Mesothelial cell of epicardium (in vitro differentiated cells): ENCODE measurements at regions not wholly inside any gene's neighbourhood (a gene's known extent, or its start where the extent isn't known, plus 50 kb on each side); places are given as distances from the start of the nearest gene placed in this dataset.

Source experiments
- DNase-seq, 2 experiments: peaks; one replicate each; pipeline ENCODE4 v3.0.0; 2021; ENCODE audit warnings: low spot score in 2 of 2; ENCODE audit not compliant: unreplicated experiment in 2 of 2
- H3K27ac Mint-ChIP-seq: 2 replicates; pipeline ENCODE4 v1.8.0; 2021; ENCODE audit warnings: mixed read lengths
- H3K27me3 Mint-ChIP-seq: 2 replicates; pipeline ENCODE4 v1.8.0; 2021; ENCODE audit warnings: low read depth, mixed read lengths
- H3K36me3 Mint-ChIP-seq: 2 replicates; pipeline ENCODE4 v1.8.0; 2021; ENCODE audit warnings: mixed read lengths
- H3K4me1 Mint-ChIP-seq: 2 replicates; pipeline ENCODE4 v1.8.0; 2021; ENCODE audit warnings: mixed read lengths
- H3K4me3 Mint-ChIP-seq: 2 replicates; pipeline ENCODE4 v1.8.0; 2021; ENCODE audit warnings: mild to moderate bottlenecking, moderate library complexity, mixed read lengths
- H3K9me3 Mint-ChIP-seq: 2 replicates; pipeline ENCODE4 v1.8.0; 2021; ENCODE audit warnings: mixed read lengths
- TF ChIP-seq, protein P1 (sequence below): fragments of 200-600 bp; sonication (generic); IDR thresholded peaks from one replicate; pipeline ENCODE4 v1.5.0; 2021; ENCODE audit warnings: antibody characterized with exemption; ENCODE audit not compliant: unreplicated experiment

DNA sequence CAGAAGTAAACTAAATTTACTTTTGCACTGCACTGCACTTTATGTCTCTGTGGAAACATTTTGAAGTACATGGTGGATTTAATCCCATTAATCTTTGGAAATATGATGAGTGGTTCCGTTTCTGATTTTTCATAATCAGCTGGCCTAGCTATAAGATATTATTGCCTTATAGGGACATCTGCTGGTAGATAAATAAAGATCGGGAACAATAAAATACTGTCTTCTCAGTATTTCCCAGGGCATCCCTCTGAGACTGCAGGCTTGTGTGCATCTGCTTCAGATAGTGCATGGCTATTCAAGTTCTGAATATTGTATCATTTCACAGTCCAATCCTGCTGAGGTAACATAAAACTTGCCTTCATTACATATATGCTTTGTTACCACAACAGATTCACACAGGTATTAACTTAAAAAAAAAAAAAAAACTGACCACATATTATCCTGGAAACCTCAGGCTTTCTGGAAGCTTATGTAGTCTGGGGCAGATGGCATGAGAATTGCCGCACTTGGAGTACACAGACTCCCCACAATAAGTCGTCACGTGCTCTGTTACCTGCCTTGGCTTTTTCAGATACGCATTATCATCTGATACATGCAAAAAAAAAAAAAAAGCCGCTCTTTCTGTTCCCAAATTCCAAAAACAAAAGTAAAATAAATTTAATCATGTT lies 330.8 kb upstream of the AGTR1 start:
- Mint-ChIP-seq H3K9me3 (no peaks in the 10 kb centered on the region), H3K36me3 (no peaks in the 10 kb centered on the region), H3K4me3 (no peak overlapping the region), H3K27me3 (peaks cover 3% of the 10 kb centered on the region), H3K4me1 (no peaks in the 10 kb centered on the region), H3K27ac (no peak overlapping the region)
- TF ChIP-seq, protein P1, sequence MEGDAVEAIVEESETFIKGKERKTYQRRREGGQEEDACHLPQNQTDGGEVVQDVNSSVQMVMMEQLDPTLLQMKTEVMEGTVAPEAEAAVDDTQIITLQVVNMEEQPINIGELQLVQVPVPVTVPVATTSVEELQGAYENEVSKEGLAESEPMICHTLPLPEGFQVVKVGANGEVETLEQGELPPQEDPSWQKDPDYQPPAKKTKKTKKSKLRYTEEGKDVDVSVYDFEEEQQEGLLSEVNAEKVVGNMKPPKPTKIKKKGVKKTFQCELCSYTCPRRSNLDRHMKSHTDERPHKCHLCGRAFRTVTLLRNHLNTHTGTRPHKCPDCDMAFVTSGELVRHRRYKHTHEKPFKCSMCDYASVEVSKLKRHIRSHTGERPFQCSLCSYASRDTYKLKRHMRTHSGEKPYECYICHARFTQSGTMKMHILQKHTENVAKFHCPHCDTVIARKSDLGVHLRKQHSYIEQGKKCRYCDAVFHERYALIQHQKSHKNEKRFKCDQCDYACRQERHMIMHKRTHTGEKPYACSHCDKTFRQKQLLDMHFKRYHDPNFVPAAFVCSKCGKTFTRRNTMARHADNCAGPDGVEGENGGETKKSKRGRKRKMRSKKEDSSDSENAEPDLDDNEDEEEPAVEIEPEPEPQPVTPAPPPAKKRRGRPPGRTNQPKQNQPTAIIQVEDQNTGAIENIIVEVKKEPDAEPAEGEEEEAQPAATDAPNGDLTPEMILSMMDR = no peak
- DNase-seq = no peak

DNA sequence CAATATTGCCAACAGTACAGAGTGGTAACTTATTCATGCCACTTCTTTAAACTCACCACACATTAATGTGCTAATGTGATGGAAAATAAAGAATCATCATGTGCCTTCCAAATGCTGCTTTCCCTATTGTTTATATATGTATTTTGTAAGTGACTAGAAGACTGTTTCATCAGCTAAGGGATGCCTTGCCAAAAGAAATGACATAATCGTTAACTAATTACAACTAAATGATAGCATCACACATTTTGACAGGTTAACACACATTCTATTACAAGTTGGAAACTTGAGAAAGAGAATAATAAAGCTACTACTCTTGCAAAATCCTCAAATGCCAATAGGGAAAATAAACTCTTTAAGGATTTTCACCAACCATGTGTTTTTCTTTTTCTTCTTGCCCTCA lies 329.9 kb upstream of the AGTR1 start:
- H3K4me1 Mint-ChIP-seq = no peaks in the 10 kb centered on the region
- no peaks in the 10 kb centered on the region for H3K9me3 Mint-ChIP-seq
- no peaks in the 10 kb centered on the region for H3K27me3 Mint-ChIP-seq
- H3K36me3 Mint-ChIP-seq = no peaks in the 10 kb centered on the region
- no peak overlapping the region for H3K27ac Mint-ChIP-seq
- DNase-seq = no peak
- no peak overlapping the region for H3K4me3 Mint-ChIP-seq
- TF ChIP-seq, protein P1 = no peak

DNA sequence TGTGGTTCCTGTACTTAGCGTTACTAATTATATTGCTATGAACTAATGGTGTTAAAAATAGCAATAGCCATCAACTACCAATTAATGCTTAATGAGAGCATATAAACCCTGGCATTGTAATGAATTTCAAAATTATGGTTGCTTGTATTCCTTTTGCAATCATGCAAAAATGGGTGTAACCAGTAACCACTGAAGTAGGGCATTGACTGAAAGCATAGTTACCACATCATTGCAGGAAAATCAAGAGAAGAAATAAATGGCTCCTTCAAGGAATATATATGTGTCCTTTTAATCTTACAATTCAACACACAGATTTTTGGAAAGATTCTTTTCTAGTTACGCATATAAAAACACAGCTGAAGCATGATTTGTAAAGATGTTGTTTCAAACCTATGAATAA lies 328.3 kb upstream of the AGTR1 start:
- H3K4me3 Mint-ChIP-seq = no peak overlapping the region

DNA sequence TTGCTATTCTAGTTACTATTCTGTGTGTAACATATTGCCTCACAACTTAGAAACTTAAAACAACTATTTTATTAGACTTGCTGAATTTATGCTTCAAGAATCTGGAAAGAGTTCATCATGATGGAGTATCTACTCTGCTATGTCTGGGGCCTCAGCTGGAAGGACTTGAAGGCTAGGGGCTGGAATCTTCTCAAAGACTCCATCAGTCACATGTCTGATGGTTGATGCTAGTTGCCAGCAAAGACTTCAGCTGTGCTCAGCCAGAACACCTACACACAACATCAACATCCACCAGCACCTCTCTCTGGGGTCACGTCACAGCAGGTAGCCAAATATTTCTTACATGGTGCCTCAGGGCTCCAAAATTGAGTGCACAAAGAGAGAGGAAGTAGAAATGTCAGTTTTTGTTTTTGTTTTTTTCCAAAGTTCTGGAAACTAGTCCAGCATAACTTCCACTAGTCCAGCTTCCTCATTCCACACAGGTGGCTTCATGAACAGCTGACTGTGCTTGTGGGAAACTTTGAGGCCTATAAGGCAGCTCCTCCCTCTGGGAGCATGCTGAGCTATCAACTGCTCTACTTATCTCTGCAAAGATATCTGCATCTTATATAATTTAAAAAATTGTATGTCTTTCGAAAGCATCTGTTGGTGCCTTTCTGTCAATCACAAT lies 325.4 kb upstream of the AGTR1 start:
- TF ChIP-seq, protein P1 = no peak
- Mint-ChIP-seq H3K4me1 (no peaks in the 10 kb centered on the region), H3K36me3 (no peaks in the 10 kb centered on the region), H3K27me3 (no peaks in the 10 kb centered on the region), H3K27ac (no peak overlapping the region), H3K9me3 (no peaks in the 10 kb centered on the region), H3K4me3 (no peak overlapping the region)
- DNase-seq = no peak

More for the DNA sequence above, 328.3 kb upstream of the AGTR1 start:
- Mint-ChIP-seq H3K36me3 (no peaks in the 10 kb centered on the region), H3K4me1 (no peaks in the 10 kb centered on the region), H3K9me3 (no peaks in the 10 kb centered on the region), H3K27me3 (no peaks in the 10 kb centered on the region), H3K27ac (no peak overlapping the region)
- no peak for DNase-seq
- TF ChIP-seq, protein P1 = no peak

DNA sequence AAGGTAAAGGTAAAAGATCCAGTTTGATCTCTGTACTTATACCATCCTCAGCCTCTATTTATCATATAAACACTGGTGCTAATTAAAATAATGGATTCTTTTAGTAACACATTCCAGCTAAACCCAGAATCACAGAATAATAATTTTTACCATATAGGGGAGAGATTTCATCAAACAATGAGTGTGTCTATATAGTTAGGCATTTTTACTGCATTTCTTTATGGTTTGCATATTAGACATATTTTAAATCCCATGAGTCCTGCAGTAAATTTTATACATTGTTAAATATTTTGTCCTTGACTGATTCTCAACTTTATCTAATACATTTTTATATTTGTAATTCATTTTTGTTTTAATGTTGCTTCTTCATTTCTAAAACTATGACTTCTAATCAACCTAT lies 323.7 kb upstream of the AGTR1 start:
- TF ChIP-seq, protein P1 = no peak
- DNase-seq = no peak
- Mint-ChIP-seq H3K36me3 (no peaks in the 10 kb centered on the region), H3K9me3 (no peaks in the 10 kb centered on the region), H3K4me1 (no peaks in the 10 kb centered on the region), H3K27ac (no peak overlapping the region), H3K27me3 (no peaks in the 10 kb centered on the region), H3K4me3 (no peak overlapping the region)
